Kidney epithelial cell (primary cell): ENCODE measurements at regions not wholly inside any gene's neighbourhood (a gene's known extent, or its start where the extent isn't known, plus 50 kb on each side); places are given as distances from the start of the nearest gene placed in this dataset.

Experiments used
- DNase-seq: peaks from one replicate; pipeline ENCODE4 v3.0.0-alpha.2; 2010; ENCODE audit warnings: low read depth
- H3K27me3 ChIP-seq: 2 replicates; pipeline ENCODE4 v1.6.0; 2011; ENCODE audit warnings: low read length; ENCODE audit not compliant: control insufficient read depth, insufficient read depth
- H3K36me3 ChIP-seq: 2 replicates; pipeline ENCODE4 v1.5.1; 2011; ENCODE audit warnings: low read length; ENCODE audit not compliant: control insufficient read depth, insufficient read depth
- H3K4me3 ChIP-seq: 2 replicates; pipeline ENCODE4 v1.5.1; 2011; ENCODE audit warnings: low read depth, mild to moderate bottlenecking, control low read depth, low read length
- CTCF ChIP-seq: IDR thresholded peaks from 2 replicates; pipeline ENCODE4 v1.5.1; 2011; ENCODE audit warnings: mild to moderate bottlenecking, moderate library complexity, low read length, control low read depth, inconsistent platforms; ENCODE audit not compliant: insufficient read depth, poor library complexity, severe bottlenecking

- no peak overlapping the region for H3K4me3 ChIP-seq
- no peak for TF ChIP-seq CTCF
- no peak for DNase-seq
Observed at GRCh38 chr16:87145181-87146176, 171.7 kb downstream of the C16orf95 start.

GRCh38 chr16:87146676-87147075 lies 170.5 kb downstream of the C16orf95 start:
- H3K27me3 ChIP-seq: no peaks in the 10 kb centered on the region

More at GRCh38 chr16:87145181-87146176, 171.7 kb downstream of the C16orf95 start:
- peaks cover 3% of the 10 kb centered on the region for H3K27me3 ChIP-seq
- H3K36me3 ChIP-seq: no peaks in the 10 kb centered on the region

GRCh38 chr16:87149051-87149450 lies 168.1 kb downstream of the C16orf95 start:
- no peak for TF ChIP-seq CTCF
- DNase-seq: no peak
- Histone ChIP-seq H3K27me3 (no peaks in the 10 kb centered on the region), H3K36me3 (no peaks in the 10 kb centered on the region), H3K4me3 (no peak overlapping the region)

More at GRCh38 chr16:87146676-87147075, 170.5 kb downstream of the C16orf95 start:
- TF ChIP-seq CTCF: no peak
- H3K4me3 ChIP-seq: no peak overlapping the region
- H3K36me3 ChIP-seq: no peaks in the 10 kb centered on the region
- no peak for DNase-seq

GRCh38 chr16:87150262-87150661 lies 166.9 kb downstream of the C16orf95 start:
- H3K36me3 ChIP-seq: no peaks in the 10 kb centered on the region
- no peak overlapping the region for H3K4me3 ChIP-seq
- TF ChIP-seq CTCF: no peak
- H3K27me3 ChIP-seq: no peaks in the 10 kb centered on the region
- DNase-seq: no peak

GRCh38 chr16:87150681-87151280 lies 166.4 kb downstream of the C16orf95 start:
- no peak for TF ChIP-seq CTCF
- no peaks in the 10 kb centered on the region for H3K36me3 ChIP-seq
- no peak for DNase-seq

More at GRCh38 chr16:87150681-87151280, 166.4 kb downstream of the C16orf95 start:
- H3K4me3 ChIP-seq: no peak overlapping the region
- no peaks in the 10 kb centered on the region for H3K27me3 ChIP-seq
